M059J (cell line): ENCODE measurements at regions not wholly inside any gene's neighbourhood (a gene's known extent, or its start where the extent isn't known, plus 50 kb on each side); places are given as distances from the start of the nearest gene placed in this dataset.
"Not testable (repeated sequence)": the region's sequence is repeated elsewhere in the genome, so short reads cannot be mapped to it uniquely, and the experiment has no call there.

ENCODE experiments used
- DNase-seq: peaks from one replicate; pipeline ENCODE4 v3.0.0-alpha.2; 2012; ENCODE audit warnings: low read depth

DNA sequence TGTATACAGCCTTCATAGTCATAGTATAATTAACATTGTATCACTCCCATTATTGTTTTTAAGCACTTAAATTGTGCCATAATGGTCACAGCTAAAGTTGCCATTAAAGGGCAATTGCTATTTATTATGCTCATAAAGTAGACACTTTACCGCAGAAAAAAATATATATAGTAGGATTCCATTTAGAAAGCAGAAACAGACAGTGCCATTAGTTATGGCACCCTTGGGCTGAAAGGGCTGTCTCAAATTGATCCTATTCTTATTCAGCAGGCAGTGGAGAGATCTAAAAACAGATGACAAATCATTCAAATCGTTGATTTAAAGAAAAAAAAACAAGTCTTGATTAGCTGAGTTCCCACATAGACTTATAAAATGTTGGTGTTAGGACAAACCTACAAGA lies 514.2 kb upstream of the ROBO2 start:
- no peak for DNase-seq

GRCh38 chr3:76527773-76528172 lies 512.1 kb upstream of the ROBO2 start:
- no peak for DNase-seq

DNA sequence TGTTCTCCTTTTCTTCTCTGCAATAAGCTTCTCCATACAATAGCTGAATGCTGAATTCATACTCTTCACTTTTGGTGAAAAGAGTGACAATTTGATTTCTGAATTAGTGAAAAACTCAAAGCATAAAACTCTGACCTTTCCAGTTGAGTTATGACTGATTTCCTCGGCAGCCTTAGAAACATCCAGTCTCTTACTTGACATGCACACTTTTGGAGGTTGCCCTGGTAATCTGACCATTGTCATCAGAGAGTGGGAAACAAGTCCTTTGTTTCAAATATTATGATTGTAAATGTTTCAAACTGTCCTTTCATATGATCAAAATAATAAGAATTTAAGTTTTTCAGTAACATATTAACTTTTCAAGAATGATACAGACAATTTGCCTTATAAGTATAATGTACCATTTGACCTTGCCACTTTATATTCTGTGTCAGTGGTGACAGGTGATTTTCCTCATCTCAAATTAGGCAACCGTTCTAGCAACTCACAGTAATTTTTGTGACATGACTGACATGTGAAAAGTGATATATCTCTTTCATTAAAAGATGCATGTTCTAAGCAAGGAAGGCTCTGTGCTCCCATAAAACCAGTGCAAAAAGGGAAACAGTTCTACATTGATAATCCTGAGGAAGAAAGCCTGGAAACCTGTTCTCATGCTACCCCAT lies 507.6 kb upstream of the ROBO2 start:
- no peak for DNase-seq

- not testable (repeated sequence) for DNase-seq
These were observed 506.2 kb upstream of the ROBO2 start for GRCh38 chr3:76533710-76534109.

DNA sequence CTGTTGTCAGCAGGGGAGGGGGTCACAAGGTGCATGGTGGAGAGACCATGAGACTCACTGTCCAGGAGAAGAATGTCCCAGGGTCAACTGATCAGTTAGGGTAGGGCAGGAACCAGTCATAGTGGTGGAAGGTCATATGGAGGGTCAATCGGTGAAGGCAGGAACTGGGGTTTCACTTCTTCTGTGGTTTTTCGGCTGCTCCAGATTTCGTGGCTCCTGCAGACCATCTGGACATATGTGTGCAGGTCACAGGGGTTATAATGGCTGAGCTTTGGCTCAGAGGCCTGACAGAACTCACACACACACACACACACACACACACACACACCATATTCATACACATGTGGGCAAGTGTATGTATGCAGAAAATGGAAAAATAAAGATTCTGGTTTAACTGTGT lies 502.0 kb upstream of the ROBO2 start:
- DNase-seq: not testable (repeated sequence)

- DNase-seq: no peak
These were observed 492.2 kb upstream of the ROBO2 start for GRCh38 chr3:76547674-76548073.

- no peak for DNase-seq
These were observed 489.2 kb upstream of the ROBO2 start for GRCh38 chr3:76550522-76551201.

DNA sequence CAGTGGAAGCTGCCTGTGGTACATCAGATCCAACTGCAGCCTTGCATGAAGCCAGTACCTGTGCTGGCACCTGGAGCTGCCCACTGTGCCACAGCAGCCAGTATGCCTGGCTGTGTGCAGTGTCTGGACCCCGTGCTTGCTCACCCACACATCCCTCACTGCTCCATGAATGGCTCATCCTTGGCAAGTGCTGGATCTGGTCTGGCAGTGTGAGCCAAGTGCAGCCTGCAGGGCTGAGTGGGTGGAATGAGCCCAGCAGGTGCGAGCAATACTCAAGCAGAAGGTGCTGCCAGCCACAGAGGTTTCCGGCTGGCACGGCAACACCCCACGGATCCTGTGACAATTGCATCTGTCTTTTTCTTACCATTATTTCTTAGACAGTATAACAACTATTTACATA lies 488.2 kb upstream of the ROBO2 start:
- no peak for DNase-seq

- no peak for DNase-seq
These were observed 487.2 kb upstream of the ROBO2 start for GRCh38 chr3:76552653-76553052.

GRCh38 chr3:76554707-76555106 lies 485.2 kb upstream of the ROBO2 start:
- no peak for DNase-seq

DNA sequence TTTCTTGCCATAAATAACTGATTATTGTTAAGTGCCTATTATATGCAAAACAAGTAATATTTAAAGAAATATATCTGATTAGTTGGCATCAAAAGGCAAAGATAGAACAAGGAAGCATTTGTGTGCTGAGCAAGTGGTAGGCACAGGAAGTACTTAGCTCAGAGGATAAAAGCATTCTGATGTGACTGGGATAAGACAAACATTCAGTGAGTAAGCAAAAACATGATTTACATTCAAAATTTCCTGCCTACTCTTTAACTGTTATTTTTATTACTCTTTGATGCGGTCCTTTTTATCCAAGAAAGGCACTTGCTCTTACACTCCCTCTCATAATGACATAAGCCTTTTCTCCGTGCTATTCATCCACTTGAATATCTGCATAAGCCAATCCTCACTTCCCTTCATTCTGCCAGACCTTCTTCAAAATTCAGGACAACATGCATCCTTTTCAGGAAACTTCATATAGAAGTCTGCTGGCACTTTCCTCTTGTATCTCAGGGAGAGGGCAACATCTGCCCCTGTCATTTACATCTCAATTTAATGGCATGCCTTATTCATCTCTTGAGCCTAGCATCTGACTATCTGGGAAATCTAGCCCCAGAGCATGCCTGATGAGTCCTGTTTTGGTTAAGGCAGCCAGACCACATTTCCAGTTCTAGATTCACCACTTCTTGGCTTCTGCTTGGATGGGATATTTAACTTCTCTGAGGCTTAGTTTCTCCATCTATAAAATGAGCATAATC lies 478.2 kb upstream of the ROBO2 start:
- no peak for DNase-seq

DNA sequence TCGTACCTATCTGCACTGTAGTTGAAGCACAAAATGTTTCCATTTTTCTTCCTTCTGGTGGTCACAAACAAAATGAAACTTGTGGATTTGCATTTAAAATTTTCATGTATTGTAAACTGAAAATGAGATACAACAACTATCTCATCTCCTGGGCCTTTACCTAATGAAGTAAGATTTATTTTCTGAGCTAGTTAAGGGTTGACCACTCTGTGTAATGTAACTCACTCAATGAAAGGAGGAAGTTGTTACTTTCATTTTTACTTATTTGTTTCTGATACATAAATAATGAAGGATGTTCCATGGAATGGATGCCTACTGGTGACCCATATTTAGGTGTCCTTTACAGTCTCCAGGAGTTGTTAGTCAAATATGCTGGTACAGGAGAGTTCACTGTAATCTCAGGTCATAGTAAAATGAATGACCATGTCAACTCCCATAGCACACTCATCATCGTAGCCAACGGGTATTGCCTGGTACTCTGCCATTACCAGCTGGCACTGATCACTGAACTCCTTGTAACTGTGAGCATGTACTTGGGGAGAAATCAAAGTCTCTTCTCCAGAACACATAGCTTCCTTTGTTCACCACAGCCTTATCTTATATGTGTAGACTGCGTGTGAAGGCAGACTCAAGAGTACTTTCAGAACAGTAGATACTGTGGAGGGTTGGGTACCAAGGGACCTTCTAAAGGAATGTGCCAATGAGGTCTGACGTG lies 474.2 kb upstream of the ROBO2 start:
- no peak for DNase-seq

DNA sequence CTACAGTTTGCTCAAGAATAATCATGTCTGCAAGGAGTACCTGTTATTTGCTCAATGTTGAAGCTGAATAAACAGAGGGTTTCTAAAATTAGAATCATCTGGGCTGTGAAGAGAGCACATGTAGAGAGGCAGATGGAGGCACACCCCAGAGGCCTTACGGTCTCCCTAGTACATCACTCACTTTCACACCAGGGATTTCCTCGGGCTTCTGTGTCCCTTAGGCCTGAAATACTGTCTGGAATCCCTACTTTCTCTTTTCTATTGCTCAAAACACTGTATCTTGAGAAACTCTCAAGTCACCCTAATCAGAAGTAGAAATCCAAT lies 473.7 kb upstream of the ROBO2 start:
- DNase-seq: no peak

DNA sequence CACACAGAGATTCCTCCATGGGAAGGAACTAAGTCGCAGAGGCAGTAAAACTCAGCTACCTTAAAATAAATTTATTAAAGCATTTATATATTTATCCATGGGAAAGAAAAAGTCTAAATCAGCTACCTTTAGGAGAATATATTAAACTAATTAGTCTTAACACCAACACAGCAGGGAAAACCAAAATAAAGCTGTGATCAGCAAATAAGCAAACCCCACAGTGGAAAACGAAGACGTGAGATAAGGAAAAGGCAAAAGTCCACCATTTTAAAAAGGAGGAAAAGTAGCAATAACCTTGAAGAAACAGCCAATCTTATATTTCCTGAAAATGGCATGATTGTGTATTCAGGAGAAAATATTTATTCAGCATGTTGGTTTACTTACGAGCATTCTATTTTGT lies 473.0 kb upstream of the ROBO2 start:
- no peak for DNase-seq

GRCh38 chr3:76570436-76571057 lies 469.4 kb upstream of the ROBO2 start:
- no peak for DNase-seq

DNA sequence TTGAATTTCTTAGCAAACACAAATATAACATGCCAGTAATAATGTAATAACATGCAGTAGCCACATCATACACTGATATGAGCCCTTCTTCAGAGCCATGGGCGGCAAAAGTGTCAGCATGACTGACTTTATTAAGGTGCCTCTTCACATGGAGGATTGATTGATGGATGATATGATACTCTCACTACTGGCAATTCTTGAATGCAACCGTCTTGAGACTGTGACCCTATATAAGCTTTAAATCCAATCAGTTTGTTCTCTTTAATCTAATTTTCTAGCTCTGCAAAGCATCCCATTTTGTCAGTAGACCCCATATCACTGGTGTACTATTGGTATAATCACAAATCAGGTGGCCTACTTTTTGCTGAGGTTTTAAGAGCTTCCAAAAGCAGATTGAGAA lies 463.7 kb upstream of the ROBO2 start:
- no peak for DNase-seq

- DNase-seq: no peak
These were observed 457.8 kb upstream of the ROBO2 start for GRCh38 chr3:76582098-76582497.

- no peak for DNase-seq
These were observed 457.1 kb upstream of the ROBO2 start for GRCh38 chr3:76582632-76583378.

DNA sequence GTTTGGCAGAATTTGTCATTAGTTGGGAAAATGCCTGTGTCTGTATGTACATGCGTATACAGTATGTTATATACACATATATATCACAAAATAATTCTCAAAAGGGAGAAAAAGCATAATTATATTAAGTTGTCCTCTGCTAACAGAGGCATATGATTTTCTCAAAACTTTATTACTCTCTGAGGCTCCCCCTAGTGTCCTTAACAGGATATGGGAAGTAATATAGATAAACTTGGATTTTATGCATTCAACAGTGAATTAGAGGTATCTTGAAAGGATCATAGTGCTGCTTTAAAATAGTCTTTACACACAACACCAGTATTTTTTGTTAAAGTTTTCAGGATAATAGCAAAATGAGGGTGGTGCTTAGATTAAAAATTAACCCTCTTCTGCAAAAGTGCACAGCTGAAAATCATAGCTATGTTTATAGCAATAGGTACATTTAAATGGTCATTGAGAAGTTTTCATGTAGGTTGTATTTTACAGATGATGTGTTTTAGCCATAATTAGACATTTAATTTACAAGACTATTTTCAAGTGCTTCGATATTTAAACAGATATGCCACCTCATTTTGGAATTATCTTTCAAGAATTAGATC lies 454.0 kb upstream of the ROBO2 start:
- DNase-seq: no peak

DNA sequence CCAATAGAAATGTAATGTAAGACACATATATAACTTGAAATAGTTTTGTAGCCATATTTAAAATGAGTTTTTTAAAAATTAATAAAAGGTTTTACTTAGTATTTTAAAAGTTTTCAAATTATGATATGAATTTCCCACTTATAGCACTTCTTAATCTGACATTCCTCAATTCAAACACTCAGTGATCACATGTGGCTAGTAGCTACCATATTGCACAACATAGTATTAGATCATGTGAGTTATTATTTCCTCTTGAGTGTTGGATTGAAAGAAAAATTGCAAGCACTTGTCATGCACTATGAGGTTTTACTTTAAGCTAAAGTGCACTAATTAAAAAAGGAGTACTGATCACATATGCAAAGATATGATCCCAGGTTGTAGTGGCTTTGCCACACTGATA lies 453.4 kb upstream of the ROBO2 start:
- DNase-seq: no peak

GRCh38 chr3:76610150-76610549 lies 429.7 kb upstream of the ROBO2 start:
- DNase-seq: no peak
